ENCODE measurements at regions not wholly inside any gene's neighbourhood (a gene's known extent, or its start where the extent isn't known, plus 50 kb on each side); places are given as distances from the start of the nearest gene placed in this dataset.

DNA sequence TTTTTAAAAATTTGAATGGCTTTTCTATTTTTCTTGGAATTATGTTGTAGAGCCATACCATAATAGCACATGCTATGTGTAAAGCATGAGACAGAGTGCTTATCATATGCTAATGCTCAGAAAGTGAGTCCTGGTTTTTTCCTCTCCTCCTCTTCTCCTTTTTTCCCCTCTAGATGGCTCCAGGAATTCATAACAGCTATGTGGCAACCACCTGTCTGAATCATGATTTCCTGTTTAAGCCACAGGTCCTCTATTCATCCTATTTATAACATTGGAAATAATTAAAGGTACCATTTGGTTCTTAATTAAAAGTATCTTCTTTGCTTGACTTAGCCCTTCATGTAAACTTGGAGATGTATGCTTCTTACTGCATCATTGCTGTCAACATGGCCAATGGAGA is 260.0 kb upstream of the MAP3K7 start (continued):
- TF ChIP-seq, protein P1, sequence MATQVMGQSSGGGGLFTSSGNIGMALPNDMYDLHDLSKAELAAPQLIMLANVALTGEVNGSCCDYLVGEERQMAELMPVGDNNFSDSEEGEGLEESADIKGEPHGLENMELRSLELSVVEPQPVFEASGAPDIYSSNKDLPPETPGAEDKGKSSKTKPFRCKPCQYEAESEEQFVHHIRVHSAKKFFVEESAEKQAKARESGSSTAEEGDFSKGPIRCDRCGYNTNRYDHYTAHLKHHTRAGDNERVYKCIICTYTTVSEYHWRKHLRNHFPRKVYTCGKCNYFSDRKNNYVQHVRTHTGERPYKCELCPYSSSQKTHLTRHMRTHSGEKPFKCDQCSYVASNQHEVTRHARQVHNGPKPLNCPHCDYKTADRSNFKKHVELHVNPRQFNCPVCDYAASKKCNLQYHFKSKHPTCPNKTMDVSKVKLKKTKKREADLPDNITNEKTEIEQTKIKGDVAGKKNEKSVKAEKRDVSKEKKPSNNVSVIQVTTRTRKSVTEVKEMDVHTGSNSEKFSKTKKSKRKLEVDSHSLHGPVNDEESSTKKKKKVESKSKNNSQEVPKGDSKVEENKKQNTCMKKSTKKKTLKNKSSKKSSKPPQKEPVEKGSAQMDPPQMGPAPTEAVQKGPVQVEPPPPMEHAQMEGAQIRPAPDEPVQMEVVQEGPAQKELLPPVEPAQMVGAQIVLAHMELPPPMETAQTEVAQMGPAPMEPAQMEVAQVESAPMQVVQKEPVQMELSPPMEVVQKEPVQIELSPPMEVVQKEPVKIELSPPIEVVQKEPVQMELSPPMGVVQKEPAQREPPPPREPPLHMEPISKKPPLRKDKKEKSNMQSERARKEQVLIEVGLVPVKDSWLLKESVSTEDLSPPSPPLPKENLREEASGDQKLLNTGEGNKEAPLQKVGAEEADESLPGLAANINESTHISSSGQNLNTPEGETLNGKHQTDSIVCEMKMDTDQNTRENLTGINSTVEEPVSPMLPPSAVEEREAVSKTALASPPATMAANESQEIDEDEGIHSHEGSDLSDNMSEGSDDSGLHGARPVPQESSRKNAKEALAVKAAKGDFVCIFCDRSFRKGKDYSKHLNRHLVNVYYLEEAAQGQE (IDR thresholded peaks at IDR 0.05; ENCODE audit: low read depth, low read length), result no peak
- no peak for TF ChIP-seq ESRRA (IDR thresholded peaks at IDR 0.05; ENCODE audit: low read length)

DNA sequence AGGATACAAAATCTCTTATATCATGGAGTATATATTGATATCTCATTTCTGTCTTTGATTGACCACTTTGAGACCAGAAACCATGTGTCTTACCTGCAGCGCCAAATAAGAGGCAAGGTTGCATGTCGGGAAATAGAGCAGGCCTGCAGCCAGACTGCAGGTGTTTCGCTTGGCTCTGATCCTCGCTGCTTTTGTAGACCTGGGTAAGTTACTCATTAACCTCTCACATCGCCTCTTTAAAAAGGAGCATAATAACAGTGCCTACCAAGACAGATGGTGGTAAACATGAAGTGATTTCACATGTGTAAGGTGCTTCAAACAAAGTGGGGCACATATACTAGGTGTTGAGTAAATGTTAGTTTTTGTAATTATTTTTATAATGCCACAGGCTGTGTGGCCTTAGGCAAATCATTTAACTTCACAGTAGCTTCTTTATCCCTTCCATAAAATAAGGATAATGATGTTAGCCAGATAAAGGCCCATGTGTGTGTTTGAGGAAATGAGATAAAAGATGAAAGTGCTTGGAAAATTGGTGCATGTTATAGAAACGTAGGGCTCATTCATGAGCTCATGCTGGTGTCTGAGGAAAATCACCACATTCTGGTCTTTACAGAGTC is 248.8 kb upstream of the MAP3K7 start:
- no peaks in the 10 kb centered on the region for H3K4me1 ChIP-seq (ENCODE audit: control insufficient read depth, insufficient read depth, low read length)
- no peak overlapping the region for H3K4me2 ChIP-seq (ENCODE audit: control insufficient read depth, insufficient read depth)
- no peaks in the 10 kb centered on the region for H3K9me3 ChIP-seq (replicated peaks; ENCODE audit: control insufficient read depth, insufficient read depth, low read length)
- no peak overlapping the region for H3K4me3 ChIP-seq
- no peak for FAIRE-seq
- ChIA-PET CTCF (no interaction called here), RAD21 (ENCODE audit: unreplicated experiment) (no interaction called here), SMC1A (ENCODE audit: uncharacterized antibody, unreplicated experiment) (no interaction called here), POLR2A (no interaction called here)
- ATAC-seq, result no peak
- no peaks in the 10 kb centered on the region for H4K20me1 ChIP-seq (ENCODE audit: control insufficient read depth, insufficient read depth)
- no peaks in the 10 kb centered on the region; a peak in 1 of 4 replicates for H3K27me3 ChIP-seq (replicated peaks in 1 of 2; ENCODE audit: control insufficient read depth in 2 of 2, insufficient read depth in 2 of 2, low read length in 1 of 2)
- in situ Hi-C loops (cut with MboI) (no loop called here), intact Hi-C loops (cut with micrococcal nuclease; ENCODE audit: unreplicated experiment) (no loop called here)
- no peak overlapping the region for H2AFZ ChIP-seq (ENCODE audit: control insufficient read depth, low read depth, low read length)
- 14% methylated on average over 6 of the region's 6 CpGs for WGBS (ENCODE audit: insufficient coverage, insufficient replicate concordance, low lambda C conversion rate, missing lambda C conversion rate)
- H3K79me2 ChIP-seq (ENCODE audit: control insufficient read depth, insufficient read depth, low read length), result no peaks in the 10 kb centered on the region
- H3K27ac ChIP-seq (ENCODE audit: control insufficient read depth, insufficient read depth), result no peak overlapping the region
- H3K36me3 ChIP-seq (ENCODE audit: control insufficient read depth in 2 of 2, insufficient read depth in 2 of 2, low read length in 1 of 2), result no peaks in the 10 kb centered on the region
- BruUV-seq (replicated peaks), result no TSS peak
- no peak for DNase-seq (ENCODE audit: low read depth, low spot score)
- H3K9ac ChIP-seq (ENCODE audit: control insufficient read depth, insufficient read depth, low read length), result no peak overlapping the region
- TF ChIP-seq ZNF207 (IDR thresholded peaks at IDR 0.05; ENCODE audit: borderline replicate concordance) (no peak), TCF12 (IDR thresholded peaks at IDR 0.05; ENCODE audit: low read depth, low read length) (no peak), GATAD2B (conservative IDR thresholded peaks at IDR 0.05; ENCODE audit: low read depth) (no peak), RB1 (IDR thresholded peaks at IDR 0.05; ENCODE audit: borderline replicate concordance) (no peak)
- TF ChIP-seq, protein P2, sequence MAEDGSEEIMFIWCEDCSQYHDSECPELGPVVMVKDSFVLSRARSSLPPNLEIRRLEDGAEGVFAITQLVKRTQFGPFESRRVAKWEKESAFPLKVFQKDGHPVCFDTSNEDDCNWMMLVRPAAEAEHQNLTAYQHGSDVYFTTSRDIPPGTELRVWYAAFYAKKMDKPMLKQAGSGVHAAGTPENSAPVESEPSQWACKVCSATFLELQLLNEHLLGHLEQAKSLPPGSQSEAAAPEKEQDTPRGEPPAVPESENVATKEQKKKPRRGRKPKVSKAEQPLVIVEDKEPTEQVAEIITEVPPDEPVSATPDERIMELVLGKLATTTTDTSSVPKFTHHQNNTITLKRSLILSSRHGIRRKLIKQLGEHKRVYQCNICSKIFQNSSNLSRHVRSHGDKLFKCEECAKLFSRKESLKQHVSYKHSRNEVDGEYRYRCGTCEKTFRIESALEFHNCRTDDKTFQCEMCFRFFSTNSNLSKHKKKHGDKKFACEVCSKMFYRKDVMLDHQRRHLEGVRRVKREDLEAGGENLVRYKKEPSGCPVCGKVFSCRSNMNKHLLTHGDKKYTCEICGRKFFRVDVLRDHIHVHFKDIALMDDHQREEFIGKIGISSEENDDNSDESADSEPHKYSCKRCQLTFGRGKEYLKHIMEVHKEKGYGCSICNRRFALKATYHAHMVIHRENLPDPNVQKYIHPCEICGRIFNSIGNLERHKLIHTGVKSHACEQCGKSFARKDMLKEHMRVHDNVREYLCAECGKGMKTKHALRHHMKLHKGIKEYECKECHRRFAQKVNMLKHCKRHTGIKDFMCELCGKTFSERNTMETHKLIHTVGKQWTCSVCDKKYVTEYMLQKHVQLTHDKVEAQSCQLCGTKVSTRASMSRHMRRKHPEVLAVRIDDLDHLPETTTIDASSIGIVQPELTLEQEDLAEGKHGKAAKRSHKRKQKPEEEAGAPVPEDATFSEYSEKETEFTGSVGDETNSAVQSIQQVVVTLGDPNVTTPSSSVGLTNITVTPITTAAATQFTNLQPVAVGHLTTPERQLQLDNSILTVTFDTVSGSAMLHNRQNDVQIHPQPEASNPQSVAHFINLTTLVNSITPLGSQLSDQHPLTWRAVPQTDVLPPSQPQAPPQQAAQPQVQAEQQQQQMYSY (CRISPR knock-in tag; IDR thresholded peaks at IDR 0.05), result no peak
- TF ChIP-seq, protein P3, sequence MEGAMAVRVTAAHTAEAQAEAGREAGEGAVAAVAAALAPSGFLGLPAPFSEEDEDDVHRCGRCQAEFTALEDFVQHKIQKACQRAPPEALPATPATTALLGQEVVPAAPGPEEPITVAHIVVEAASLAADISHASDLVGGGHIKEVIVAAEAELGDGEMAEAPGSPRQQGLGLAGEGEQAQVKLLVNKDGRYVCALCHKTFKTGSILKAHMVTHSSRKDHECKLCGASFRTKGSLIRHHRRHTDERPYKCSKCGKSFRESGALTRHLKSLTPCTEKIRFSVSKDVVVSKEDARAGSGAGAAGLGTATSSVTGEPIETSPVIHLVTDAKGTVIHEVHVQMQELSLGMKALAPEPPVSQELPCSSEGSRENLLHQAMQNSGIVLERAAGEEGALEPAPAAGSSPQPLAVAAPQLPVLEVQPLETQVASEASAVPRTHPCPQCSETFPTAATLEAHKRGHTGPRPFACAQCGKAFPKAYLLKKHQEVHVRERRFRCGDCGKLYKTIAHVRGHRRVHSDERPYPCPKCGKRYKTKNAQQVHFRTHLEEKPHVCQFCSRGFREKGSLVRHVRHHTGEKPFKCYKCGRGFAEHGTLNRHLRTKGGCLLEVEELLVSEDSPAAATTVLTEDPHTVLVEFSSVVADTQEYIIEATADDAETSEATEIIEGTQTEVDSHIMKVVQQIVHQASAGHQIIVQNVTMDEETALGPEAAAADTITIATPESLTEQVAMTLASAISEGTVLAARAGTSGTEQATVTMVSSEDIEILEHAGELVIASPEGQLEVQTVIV (IDR thresholded peaks at IDR 0.05; ENCODE audit: borderline replicate concordance, partially characterized antibody), result no peak
- TF ChIP-seq, protein P4, sequence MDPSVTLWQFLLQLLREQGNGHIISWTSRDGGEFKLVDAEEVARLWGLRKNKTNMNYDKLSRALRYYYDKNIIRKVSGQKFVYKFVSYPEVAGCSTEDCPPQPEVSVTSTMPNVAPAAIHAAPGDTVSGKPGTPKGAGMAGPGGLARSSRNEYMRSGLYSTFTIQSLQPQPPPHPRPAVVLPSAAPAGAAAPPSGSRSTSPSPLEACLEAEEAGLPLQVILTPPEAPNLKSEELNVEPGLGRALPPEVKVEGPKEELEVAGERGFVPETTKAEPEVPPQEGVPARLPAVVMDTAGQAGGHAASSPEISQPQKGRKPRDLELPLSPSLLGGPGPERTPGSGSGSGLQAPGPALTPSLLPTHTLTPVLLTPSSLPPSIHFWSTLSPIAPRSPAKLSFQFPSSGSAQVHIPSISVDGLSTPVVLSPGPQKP (IDR thresholded peaks at IDR 0.05; ENCODE audit: low read depth, low read length), result no peak

Measured in GM12878 (cell line).